B cell (primary cell): ENCODE measurements at regions not wholly inside any gene's neighbourhood (a gene's known extent, or its start where the extent isn't known, plus 50 kb on each side); places are given as distances from the start of the nearest gene placed in this dataset.

Experiments
- ATAC-seq: fragments of 200-7000 bp; cut with Tn5 transposase; one replicate; pipeline ENCODE4 v1.10.0; 2021; ENCODE audit warnings: low read depth, mild to moderate bottlenecking, moderate number of reproducible peaks, moderate library complexity
- CTCF ChIA-PET: fragments of 350-600 bp; sonication (Branson Sonifier 250); formaldehyde crosslinking; loops from one replicate; lab custom pipeline; 2021; ENCODE audit warnings: antibody characterized with exemption, inconsistent platforms; lab: Charles Lee
- POLR2A ChIA-PET: fragments of 350-600 bp; sonication (Branson Sonifier 250); formaldehyde crosslinking; loops from one replicate; lab custom pipeline; 2021; ENCODE audit warnings: antibody characterized with exemption; lab: Charles Lee
- DNase-seq: peaks from one replicate; pipeline ENCODE4 v3.0.0; 2013
- H2AFZ ChIP-seq: 2 replicates; pipeline ENCODE4 v1.6.1; 2012; ENCODE audit warnings: mild to moderate bottlenecking, low read depth, low read length; ENCODE audit not compliant: insufficient read depth, poor library complexity, severe bottlenecking
- H3K27ac ChIP-seq, 2 donors: 1 replicate in 1 of 2; 2 replicates in 1 of 2; pipeline ENCODE4 v1.5.1; 2012 to 2013; ENCODE audit warnings: low read length in 2 of 2, mild to moderate bottlenecking in 2 of 2, moderate library complexity in 1 of 2
- H3K27me3 ChIP-seq, 4 experiments: fragments of 200-600 bp in 1 of 4; sonication (generic) in 1 of 4; replicated peaks in 1 of 4; 1 replicate in 2 of 4; 2 replicates in 2 of 4; pipeline versions ENCODE4 v1.6.1 to v1.7.0; 2013 to 2016; ENCODE audit warnings: low read length in 3 of 4, mild to moderate bottlenecking in 2 of 4, mixed read lengths in 1 of 4, moderate library complexity in 1 of 4; ENCODE audit not compliant: insufficient read depth in 4 of 4, control insufficient read depth in 3 of 4; ENCODE audit errors: control extremely low read depth in 1 of 4
- H3K36me3 ChIP-seq, 2 experiments: replicated peaks in 1 of 2; 1 replicate in 1 of 2; 2 replicates in 1 of 2; pipeline versions ENCODE4 v1.6.1 to v1.7.1; 2013; ENCODE audit warnings: low read length in 1 of 2; ENCODE audit not compliant: insufficient read depth in 2 of 2, control insufficient read depth in 1 of 2; ENCODE audit errors: control extremely low read depth in 1 of 2, extremely low read depth in 1 of 2
- H3K4me1 ChIP-seq, 2 donors: fragments of 200-600 bp in 1 of 2; sonication (generic) in 1 of 2; 1 replicate in 1 of 2; 2 replicates in 1 of 2; pipeline versions ENCODE4 v1.5.1 to v1.6.1; 2013 to 2017; ENCODE audit warnings: low read length in 2 of 2; ENCODE audit not compliant: control insufficient read depth in 2 of 2, insufficient read depth in 2 of 2
- H3K4me2 ChIP-seq: replicated peaks from 2 replicates; pipeline ENCODE3; 2012; ENCODE audit warnings: mild to moderate bottlenecking, low read depth, low read length; ENCODE audit not compliant: poor library complexity, severe bottlenecking
- H3K4me3 ChIP-seq, 5 experiments: fragments of 200-600 bp in 1 of 5; sonication (generic) in 1 of 5; 1 replicate in 3 of 5; 2 replicates in 2 of 5; pipeline versions ENCODE4 v1.5.1 to v1.7.0; 2011 to 2016; ENCODE audit warnings: low read length in 4 of 5, mild to moderate bottlenecking in 4 of 5, low read depth in 2 of 5, control low read depth in 1 of 5, moderate library complexity in 1 of 5; ENCODE audit not compliant: insufficient read depth in 1 of 5; ENCODE audit errors: control extremely low read depth in 1 of 5, extremely low read depth in 1 of 5
- H3K79me2 ChIP-seq: fragments of 200-600 bp; sonication (generic); one replicate; pipeline ENCODE4 v1.6.0; 2016; ENCODE audit warnings: low read length; ENCODE audit not compliant: control insufficient read depth, insufficient read depth
- H3K9ac ChIP-seq: fragments of 200-600 bp; sonication (generic); 2 replicates; pipeline ENCODE4 v1.6.1; 2017; ENCODE audit warnings: mild to moderate bottlenecking, low read length, moderate library complexity
- H3K9me3 ChIP-seq, 3 donors: one replicate each; pipeline versions ENCODE4 v1.6.1 to v1.7.1; 2013; ENCODE audit warnings: low read length in 2 of 3; ENCODE audit not compliant: control insufficient read depth in 2 of 3, insufficient read depth in 1 of 3; ENCODE audit errors: control extremely low read depth in 1 of 3
- H4K20me1 ChIP-seq: 2 replicates; pipeline ENCODE4 v1.6.0; 2012; ENCODE audit warnings: mild to moderate bottlenecking, low read length; ENCODE audit not compliant: insufficient read depth, control insufficient read depth, poor library complexity, severe bottlenecking
- H3K27ac Mint-ChIP-seq: one replicate; pipeline ENCODE4 v1.8.0; 2021; ENCODE audit warnings: mixed read lengths
- H3K27me3 Mint-ChIP-seq: one replicate; pipeline ENCODE4 v1.8.0; 2021; ENCODE audit warnings: mixed read lengths
- H3K4me1 Mint-ChIP-seq: one replicate; pipeline ENCODE4 v1.8.0; 2021; ENCODE audit warnings: mixed read lengths
- H3K4me3 Mint-ChIP-seq: one replicate; pipeline ENCODE4 v1.8.0; 2021; ENCODE audit warnings: mixed read lengths
- H3K9me3 Mint-ChIP-seq: one replicate; pipeline ENCODE4 v1.8.0; 2022; ENCODE audit warnings: mixed read lengths; ENCODE audit not compliant: insufficient read depth
- CTCF ChIP-seq: fragments of 200-600 bp; IDR thresholded peaks from one replicate; pipeline ENCODE4 v1.8.0; 2022; ENCODE audit warnings: antibody characterized with exemption, mild to moderate bottlenecking
- EZH2 ChIP-seq: IDR thresholded peaks from 2 replicates; pipeline ENCODE4 v1.6.1; 2012; ENCODE audit warnings: borderline replicate concordance, low read depth, mild to moderate bottlenecking, moderate library complexity, low read length; ENCODE audit not compliant: insufficient read depth, poor library complexity, severe bottlenecking
- WGBS: methylation state at CpG from one replicate; pipeline ENCODE4 v1.1.5; 2013; ENCODE audit warnings: missing lambda C conversion rate; ENCODE audit not compliant: insufficient coverage; 5-methylcytosine and 5-hydroxymethylcytosine counted together
- intact Hi-C: fragments of 100-400 bp; cut with micrococcal nuclease; formaldehyde crosslinking; loops from one replicate; pipeline ENCODE4 v1.10.0; 2022

- no peak overlapping the region for H3K27ac Mint-ChIP-seq
Observed at GRCh38 chr12:90010089-90010488, 301.5 kb upstream of the ATP2B1 start.

More at GRCh38 chr12:90010089-90010488, 301.5 kb upstream of the ATP2B1 start:
- intact Hi-C loops = loop anchor here (2.0 to 5.0 kb wide), 3 partner anchors 59 to 388 kb away; no protein-coding TSS in a partner anchor
- Histone ChIP-seq H3K79me2 (peaks cover 5% of the 10 kb centered on the region), H3K9ac (no peak overlapping the region), H3K27ac (no peak overlapping the region), H3K9me3 (no peaks in the 10 kb centered on the region), H3K4me1 (no peaks in the 10 kb centered on the region), H3K4me3 (no peak overlapping the region), H3K4me2 (no peak overlapping the region), H4K20me1 (no peaks in the 10 kb centered on the region), H3K36me3 (no peaks in the 10 kb centered on the region), H3K27me3 (no peaks in the 10 kb centered on the region), H2AFZ (no peak overlapping the region)
- CTCF ChIA-PET = interaction anchor here (0.9 to 1.8 kb wide), 3 partner anchors 8 to 466 kb away, joined by 3 to 4 read pairs (median 4); no protein-coding TSS in a partner anchor
- Mint-ChIP-seq H3K9me3 (no peaks in the 10 kb centered on the region), H3K4me1 (peaks cover 19% of the 10 kb centered on the region), H3K4me3 (no peak overlapping the region), H3K27me3 (no peaks in the 10 kb centered on the region)
- no peak for DNase-seq
- TF ChIP-seq EZH2 (no peak), CTCF (no peak)
- WGBS = no CpG with 5 or more reads among the region's 3 CpGs
- no peak for ATAC-seq
- POLR2A ChIA-PET = interaction anchor here (0.7 kb wide), 1 partner anchor 301 kb away, joined by 3 read pairs; the partner anchor contains the start of gene ATP2B1
